Keratinocyte (primary cell): ENCODE measurements at regions not wholly inside any gene's neighbourhood (a gene's known extent, or its start where the extent isn't known, plus 50 kb on each side); places are given as distances from the start of the nearest gene placed in this dataset.

Source experiments
- DNase-seq: peaks from one replicate; pipeline ENCODE4 v3.0.0-alpha.2; 2011; ENCODE audit warnings: low read depth, missing footprints, low spot score
- FAIRE-seq: peaks from 2 replicates; lab custom pipeline; 2011; peaks lifted over from hg19 to GRCh38; lab: Jason Lieb, UNC
- H2AFZ ChIP-seq: 2 replicates; pipeline ENCODE4 v1.6.0; 2012; ENCODE audit warnings: low read length, control low read depth, inconsistent platforms; ENCODE audit not compliant: control insufficient read depth
- H3K27ac ChIP-seq: 2 replicates; pipeline ENCODE4 v1.5.1; 2011; ENCODE audit warnings: low read length; ENCODE audit not compliant: control insufficient read depth, insufficient read depth
- H3K27me3 ChIP-seq: 3 replicates; pipeline ENCODE4 v1.6.0; 2011; ENCODE audit warnings: low read length; ENCODE audit not compliant: control insufficient read depth, insufficient read depth; ENCODE audit errors: extremely low read depth
- H3K36me3 ChIP-seq, 2 experiments: 2 replicates in 1 of 2; 3 replicates in 1 of 2; pipeline ENCODE4 v1.5.1; 2011; ENCODE audit warnings: low read length in 2 of 2, mild to moderate bottlenecking in 1 of 2; ENCODE audit not compliant: control insufficient read depth in 2 of 2, insufficient read depth in 2 of 2; ENCODE audit errors: extremely low read depth in 1 of 2
- H3K4me1 ChIP-seq: 3 replicates; pipeline ENCODE4 v1.5.1; 2011; ENCODE audit warnings: low read length; ENCODE audit not compliant: control insufficient read depth, insufficient read depth; ENCODE audit errors: extremely low read depth
- H3K4me2 ChIP-seq: 3 replicates; pipeline ENCODE4 v1.6.0; 2011; ENCODE audit warnings: low read depth, low read length; ENCODE audit not compliant: control insufficient read depth, insufficient read depth; ENCODE audit errors: extremely low read depth
- H3K4me3 ChIP-seq, 3 experiments: fragments of 200-600 bp in 1 of 3; sonication (generic) in 1 of 3; 2 replicates in 2 of 3; 3 replicates in 1 of 3; pipeline ENCODE4 v1.5.1; 2011 to 2016; ENCODE audit warnings: low read length in 3 of 3, mild to moderate bottlenecking in 3 of 3, control low read depth in 2 of 3, inconsistent platforms in 1 of 3, low read depth in 1 of 3, mixed read lengths in 1 of 3, mixed run types in 1 of 3, moderate library complexity in 1 of 3; ENCODE audit not compliant: control insufficient read depth in 2 of 3, insufficient read depth in 2 of 3; ENCODE audit errors: extremely low read depth in 1 of 3
- H3K79me2 ChIP-seq: 2 replicates; pipeline ENCODE4 v1.6.0; 2012; ENCODE audit warnings: low read length; ENCODE audit not compliant: control insufficient read depth, insufficient read depth
- H3K9ac ChIP-seq: 3 replicates; pipeline ENCODE4 v1.6.0; 2011; ENCODE audit warnings: low read length; ENCODE audit not compliant: control insufficient read depth, insufficient read depth; ENCODE audit errors: extremely low read depth
- H3K9me1 ChIP-seq: 3 replicates; pipeline ENCODE4 v1.6.0; 2011; ENCODE audit warnings: low read length; ENCODE audit not compliant: control insufficient read depth, insufficient read depth; ENCODE audit errors: extremely low read depth
- H3K9me3 ChIP-seq: 2 replicates; pipeline ENCODE4 v1.5.1; 2012; ENCODE audit warnings: low read depth, low read length; ENCODE audit not compliant: control insufficient read depth
- H4K20me1 ChIP-seq: 3 replicates; pipeline ENCODE4 v1.6.0; 2011; ENCODE audit warnings: low read length; ENCODE audit not compliant: control insufficient read depth, insufficient read depth; ENCODE audit errors: extremely low read depth
- EZH2 ChIP-seq: IDR thresholded peaks from one replicate; pipeline ENCODE4 v1.6.1; 2012; ENCODE audit warnings: inconsistent platforms, mild to moderate bottlenecking, low read length, moderate library complexity
- dilution Hi-C: fragments of 300-500 bp; cut with MboI; formaldehyde crosslinking; loops from one replicate; pipeline ENCODE4 v1.7.0; 2020; ENCODE audit warnings: low sequenced_read_pairs; ENCODE audit not compliant: extremely low pct_ligation_motif_present
- TF ChIP-seq, protein P1 (sequence below), 3 experiments: IDR thresholded peaks in 1 of 3; conservative IDR thresholded peaks in 1 of 3; optimal IDR thresholded peaks in 1 of 3; 2 replicates in 2 of 3; 3 replicates in 1 of 3; pipeline versions ENCODE3 to v1.5.1; 2011; ENCODE audit warnings: low read length in 3 of 3, mild to moderate bottlenecking in 3 of 3, moderate library complexity in 2 of 3, control low read depth in 1 of 3, inconsistent platforms in 1 of 3; ENCODE audit not compliant: insufficient read depth in 2 of 3; ENCODE audit errors: extremely low read depth in 1 of 3

DNA sequence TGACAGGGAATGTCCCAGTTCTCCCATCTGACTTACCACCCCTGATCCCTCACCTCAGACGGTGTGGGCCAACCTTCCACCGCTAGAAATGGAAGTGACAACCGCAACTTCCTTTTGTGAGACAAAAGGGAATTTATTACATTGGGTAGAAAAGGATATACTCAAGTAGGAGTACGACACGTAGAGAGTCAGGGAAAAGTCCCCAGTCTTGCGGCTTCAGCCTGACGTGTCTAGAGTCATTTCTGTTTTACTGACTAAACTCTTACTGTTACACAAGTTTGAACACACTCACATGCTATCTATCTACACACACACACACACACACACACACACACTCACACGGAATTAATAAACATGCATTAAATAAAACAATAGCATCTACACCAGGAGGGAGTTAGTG, 178.9 kb downstream of the COPRS start:
- Histone ChIP-seq H3K4me1 (peaks cover 3% of the 10 kb centered on the region), H3K79me2 (no peaks in the 10 kb centered on the region), H3K4me3 (no peak overlapping the region), H3K9me1 (no peaks in the 10 kb centered on the region), H3K27ac (no peak overlapping the region), H2AFZ (no peak overlapping the region), H3K9me3 (no peaks in the 10 kb centered on the region), H3K9ac (no peak overlapping the region), H3K4me2 (no peak overlapping the region), H3K27me3 (no peaks in the 10 kb centered on the region), H3K36me3 (no peaks in the 10 kb centered on the region), H4K20me1 (no peaks in the 10 kb centered on the region)
- TF ChIP-seq, protein P1, sequence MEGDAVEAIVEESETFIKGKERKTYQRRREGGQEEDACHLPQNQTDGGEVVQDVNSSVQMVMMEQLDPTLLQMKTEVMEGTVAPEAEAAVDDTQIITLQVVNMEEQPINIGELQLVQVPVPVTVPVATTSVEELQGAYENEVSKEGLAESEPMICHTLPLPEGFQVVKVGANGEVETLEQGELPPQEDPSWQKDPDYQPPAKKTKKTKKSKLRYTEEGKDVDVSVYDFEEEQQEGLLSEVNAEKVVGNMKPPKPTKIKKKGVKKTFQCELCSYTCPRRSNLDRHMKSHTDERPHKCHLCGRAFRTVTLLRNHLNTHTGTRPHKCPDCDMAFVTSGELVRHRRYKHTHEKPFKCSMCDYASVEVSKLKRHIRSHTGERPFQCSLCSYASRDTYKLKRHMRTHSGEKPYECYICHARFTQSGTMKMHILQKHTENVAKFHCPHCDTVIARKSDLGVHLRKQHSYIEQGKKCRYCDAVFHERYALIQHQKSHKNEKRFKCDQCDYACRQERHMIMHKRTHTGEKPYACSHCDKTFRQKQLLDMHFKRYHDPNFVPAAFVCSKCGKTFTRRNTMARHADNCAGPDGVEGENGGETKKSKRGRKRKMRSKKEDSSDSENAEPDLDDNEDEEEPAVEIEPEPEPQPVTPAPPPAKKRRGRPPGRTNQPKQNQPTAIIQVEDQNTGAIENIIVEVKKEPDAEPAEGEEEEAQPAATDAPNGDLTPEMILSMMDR (optimal IDR thresholded peaks at IDR 0.05 in 1 of 3, IDR thresholded peaks at IDR 0.05 in 1 of 3, conservative IDR thresholded peaks at IDR 0.05 in 1 of 3; ENCODE audit: extremely low read depth in 1 of 3, insufficient read depth in 2 of 3, low read length in 3 of 3): no peak
- TF ChIP-seq EZH2: no peak
- DNase-seq: no peak
- FAIRE-seq: no peak
- dilution Hi-C loops: loop anchor here (25.0 kb wide), 1 partner anchor 93 kb away; no protein-coding TSS in a partner anchor

GRCh38 chr17:31679667-31680066, 179.4 kb downstream of the COPRS start:
- no peaks in the 10 kb centered on the region for H3K36me3 ChIP-seq
- no peak overlapping the region for H3K4me2 ChIP-seq
- H3K9me3 ChIP-seq: no peaks in the 10 kb centered on the region
- H3K4me1 ChIP-seq: peaks cover 8% of the 10 kb centered on the region
- no peak for TF ChIP-seq EZH2
- TF ChIP-seq, protein P1 (optimal IDR thresholded peaks at IDR 0.05 in 1 of 3, IDR thresholded peaks at IDR 0.05 in 1 of 3, conservative IDR thresholded peaks at IDR 0.05 in 1 of 3; ENCODE audit: extremely low read depth in 1 of 3, insufficient read depth in 2 of 3, low read length in 3 of 3): no peak
- H2AFZ ChIP-seq: no peak overlapping the region
- H3K27me3 ChIP-seq: no peaks in the 10 kb centered on the region
- H3K27ac ChIP-seq: no peak overlapping the region
- no peak overlapping the region for H3K9ac ChIP-seq
- H3K79me2 ChIP-seq: no peaks in the 10 kb centered on the region
- no peaks in the 10 kb centered on the region for H3K9me1 ChIP-seq
- FAIRE-seq: no peak
- dilution Hi-C loops: loop anchor here (25.0 kb wide), 1 partner anchor 92 kb away; no protein-coding TSS in a partner anchor
- no peak for DNase-seq
- H3K4me3 ChIP-seq: no peak overlapping the region
- no peaks in the 10 kb centered on the region for H4K20me1 ChIP-seq
